Upper lobe of left lung (tissue), 6 donors: ENCODE measurements at regions not wholly inside any gene's neighbourhood (a gene's known extent, or its start where the extent isn't known, plus 50 kb on each side); places are given as distances from the start of the nearest gene placed in this dataset.

Source experiments
- ATAC-seq, 2 donors: fragments of 200-7000 bp; cut with Tn5 transposase; one replicate each; pipeline ENCODE4 v1.9.1; 2022; ENCODE audit warnings: mild to moderate bottlenecking in 2 of 2, moderate library complexity in 2 of 2; ENCODE audit not compliant: low FRiP score in 2 of 2
- DNase-seq, 2 donors: peaks; one replicate each; pipeline ENCODE4 v3.0.0-alpha.2; 2019 to 2020
- H3K27ac ChIP-seq, 4 donors: fragments of 200-600 bp; sonication (generic); one replicate each; pipeline ENCODE4 v1.5.1; 2016 to 2019
- H3K27me3 ChIP-seq, 4 donors: fragments of 200-600 bp; sonication (generic); one replicate each; pipeline ENCODE4 v1.5.1; 2017 to 2019
- H3K36me3 ChIP-seq, 4 donors: fragments of 200-600 bp; sonication (generic); one replicate each; pipeline ENCODE4 v1.5.1; 2016 to 2019
- H3K4me1 ChIP-seq, 4 donors: fragments of 200-600 bp; sonication (generic); one replicate each; pipeline ENCODE4 v1.5.1; 2018 to 2019
- H3K4me3 ChIP-seq, 4 donors: fragments of 200-600 bp; sonication (generic); one replicate each; pipeline ENCODE4 v1.5.1; 2017 to 2019; ENCODE audit warnings: mild to moderate bottlenecking in 2 of 4, moderate library complexity in 1 of 4
- H3K9me3 ChIP-seq, 4 donors: fragments of 200-600 bp; sonication (generic); one replicate each; pipeline ENCODE4 v1.5.1; 2018 to 2019
- EP300 ChIP-seq, 4 donors: sonication (generic); formaldehyde crosslinking; IDR thresholded peaks; one replicate each; pipeline ENCODE4 v1.5.1; 2017; ENCODE audit warnings: antibody characterized with exemption in 4 of 4, control low read depth in 2 of 4
- POLR2A ChIP-seq, 4 donors: fragments of 450-650 bp; IDR thresholded peaks; one replicate each; pipeline ENCODE4 v1.5.1; 2016 to 2017; ENCODE audit warnings: antibody characterized with exemption in 4 of 4, mild to moderate bottlenecking in 2 of 4
- POLR2AphosphoS5 ChIP-seq, 2 donors: sonication (generic); formaldehyde crosslinking; IDR thresholded peaks; one replicate each; pipeline ENCODE4 v1.5.1; 2017; ENCODE audit warnings: antibody characterized with exemption in 2 of 2
- WGBS, 2 donors: methylation state at CpG; one replicate each; pipeline ENCODE4 v1.1.5; 2017 to 2018; 5-methylcytosine and 5-hydroxymethylcytosine counted together
- TF ChIP-seq, protein P1 (sequence below), 6 experiments: fragments of 450-650 bp in 4 of 6; fragments of 200-600 bp in 2 of 6; sonication (generic) in 2 of 6; IDR thresholded peaks; one replicate each; pipeline ENCODE4 v1.5.1; 2016 to 2019; ENCODE audit warnings: antibody characterized with exemption in 6 of 6
- donor health status: DM: no; HTN: no; CAD: no; lungs with moderate emphysema.
- donor health status: DM: no; HTN: yes; CAD: no; lungs with severe emphysema.

DNA sequence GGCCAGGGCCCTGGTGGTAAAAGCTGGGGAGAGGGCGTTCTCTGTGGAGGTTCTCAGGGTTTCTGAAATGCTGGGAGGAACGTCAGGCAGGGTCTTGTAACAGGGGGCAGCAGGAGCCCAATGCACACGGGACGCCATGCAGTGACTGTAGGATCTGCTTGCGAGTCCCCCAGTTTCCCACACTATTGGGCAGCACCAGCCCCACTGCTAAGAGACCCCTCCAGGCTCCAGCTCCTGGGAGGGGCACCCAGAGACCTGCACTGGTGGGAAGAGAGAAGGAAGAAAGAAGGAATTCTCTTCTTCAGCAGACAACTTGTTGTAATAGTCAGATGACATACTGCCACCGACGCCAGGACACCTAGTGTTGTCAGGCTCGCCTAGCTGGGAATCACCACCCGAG is 55.2 kb upstream of the RNF7 start:
- ATAC-seq: no peak
- Histone ChIP-seq H3K27me3 (no peaks in the 10 kb centered on the region), H3K4me1 (peaks cover 8 to 34% (median 22%) of the 10 kb centered on the region in 4 donors), H3K27ac (no peak overlapping the region), H3K36me3 (no peaks in the 10 kb centered on the region), H3K9me3 (no peaks in the 10 kb centered on the region), H3K4me3 (no peak overlapping the region)
- TF ChIP-seq, protein P1, sequence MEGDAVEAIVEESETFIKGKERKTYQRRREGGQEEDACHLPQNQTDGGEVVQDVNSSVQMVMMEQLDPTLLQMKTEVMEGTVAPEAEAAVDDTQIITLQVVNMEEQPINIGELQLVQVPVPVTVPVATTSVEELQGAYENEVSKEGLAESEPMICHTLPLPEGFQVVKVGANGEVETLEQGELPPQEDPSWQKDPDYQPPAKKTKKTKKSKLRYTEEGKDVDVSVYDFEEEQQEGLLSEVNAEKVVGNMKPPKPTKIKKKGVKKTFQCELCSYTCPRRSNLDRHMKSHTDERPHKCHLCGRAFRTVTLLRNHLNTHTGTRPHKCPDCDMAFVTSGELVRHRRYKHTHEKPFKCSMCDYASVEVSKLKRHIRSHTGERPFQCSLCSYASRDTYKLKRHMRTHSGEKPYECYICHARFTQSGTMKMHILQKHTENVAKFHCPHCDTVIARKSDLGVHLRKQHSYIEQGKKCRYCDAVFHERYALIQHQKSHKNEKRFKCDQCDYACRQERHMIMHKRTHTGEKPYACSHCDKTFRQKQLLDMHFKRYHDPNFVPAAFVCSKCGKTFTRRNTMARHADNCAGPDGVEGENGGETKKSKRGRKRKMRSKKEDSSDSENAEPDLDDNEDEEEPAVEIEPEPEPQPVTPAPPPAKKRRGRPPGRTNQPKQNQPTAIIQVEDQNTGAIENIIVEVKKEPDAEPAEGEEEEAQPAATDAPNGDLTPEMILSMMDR (IDR thresholded peaks at IDR 0.05): no peak
- no peak for TF ChIP-seq POLR2A (IDR thresholded peaks at IDR 0.05)
- no peak for TF ChIP-seq EP300 (IDR thresholded peaks at IDR 0.05)
- no peak for TF ChIP-seq POLR2AphosphoS5 (IDR thresholded peaks at IDR 0.05)
- 94 to 95% methylated on average over 6 to 9 of the region's 9 CpGs for WGBS, 2 donors
- no peak for DNase-seq

DNA sequence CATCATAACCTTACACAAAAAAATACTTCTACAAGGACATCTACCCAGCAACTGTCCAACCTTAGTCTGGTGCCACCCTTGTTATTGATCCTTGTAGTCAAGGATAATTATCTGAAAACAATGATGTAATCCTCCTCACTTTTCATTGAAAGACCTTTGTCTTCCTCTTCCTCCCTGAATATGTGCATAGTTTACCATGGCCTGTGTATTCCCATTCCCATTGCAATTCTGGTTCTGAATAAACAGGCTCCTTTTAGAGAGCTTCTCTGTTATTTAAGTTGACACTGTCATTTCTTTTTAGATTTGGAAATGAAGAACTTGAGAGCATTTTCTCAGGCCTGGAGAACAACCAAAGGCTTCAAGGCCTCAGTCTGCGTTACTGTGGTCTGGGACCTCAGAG is 53.3 kb upstream of the RNF7 start:
- H3K4me3 ChIP-seq: no peak overlapping the region
- no peak overlapping the region for H3K27ac ChIP-seq
- no peaks in the 10 kb centered on the region for H3K9me3 ChIP-seq
- H3K36me3 ChIP-seq: no peaks in the 10 kb centered on the region
- ATAC-seq (no peak), DNase-seq (no peak)
- peaks cover 8 to 34% (median 22%) of the 10 kb centered on the region in 4 donors for H3K4me1 ChIP-seq
- TF ChIP-seq, protein P1 (IDR thresholded peaks at IDR 0.05): no peak
- TF ChIP-seq POLR2AphosphoS5 (IDR thresholded peaks at IDR 0.05): no peak
- TF ChIP-seq POLR2A (IDR thresholded peaks at IDR 0.05): no peak
- no peak for TF ChIP-seq EP300 (IDR thresholded peaks at IDR 0.05)
- 95 to 100% methylated on average over 1 of the region's 1 CpG for WGBS, 2 donors
- H3K27me3 ChIP-seq: no peaks in the 10 kb centered on the region

DNA sequence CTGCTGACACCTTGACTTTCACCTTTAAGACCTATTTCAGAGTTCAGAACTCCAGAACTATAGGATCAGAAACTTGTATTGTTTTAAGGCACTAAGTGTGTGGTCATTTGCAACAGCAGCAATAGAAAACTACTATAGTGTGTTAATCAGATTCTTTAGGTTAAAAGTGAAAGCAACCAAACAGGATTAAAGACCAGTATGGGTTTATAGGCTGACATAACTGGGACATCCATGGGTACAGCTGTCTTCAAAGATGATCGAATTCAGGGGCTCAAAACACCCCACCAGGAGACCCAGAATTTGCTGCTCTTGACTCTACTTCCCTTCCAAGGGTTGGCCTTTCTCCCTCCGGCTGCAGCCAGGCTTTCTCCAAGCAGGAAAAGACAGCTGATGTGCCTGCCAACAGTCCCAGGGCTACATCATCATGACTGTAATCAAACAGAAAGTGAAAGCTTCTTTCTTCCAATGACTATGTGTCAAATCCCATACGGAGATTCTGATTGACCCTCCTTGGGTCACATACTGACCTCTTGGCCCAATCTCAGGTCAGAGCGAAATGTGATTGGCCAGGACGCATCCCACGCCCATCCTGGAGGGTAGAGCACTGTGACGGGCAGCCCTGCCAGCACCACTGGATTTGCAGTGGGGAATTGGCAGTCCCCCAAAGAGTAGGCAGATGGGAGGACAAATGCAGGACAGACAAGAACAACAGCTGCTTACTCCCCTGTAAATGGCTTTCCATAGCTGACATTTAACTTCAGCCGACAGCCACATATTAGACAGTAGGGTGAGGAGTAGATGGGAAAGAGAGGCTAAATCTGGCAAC is 51.4 kb upstream of the RNF7 start:
- ATAC-seq (peak; percentile 87 to 92), DNase-seq (peak in 1 of 2 donors; percentile 63)
- TF ChIP-seq EP300 (IDR thresholded peaks at IDR 0.05) (no peak), POLR2AphosphoS5 (IDR thresholded peaks at IDR 0.05) (peak in 1 of 2 donors; percentile 72)
- WGBS, 2 donors: 46 to 47% methylated on average over 6 to 8 of the region's 8 CpGs
- Histone ChIP-seq H3K4me1 (peaks cover 6 to 32% (median 16%) of the 10 kb centered on the region in 4 donors), H3K27ac (peak overlapping the region; percentile 21 to 76 (median 60)), H3K27me3 (no peaks in the 10 kb centered on the region), H3K9me3 (no peaks in the 10 kb centered on the region), H3K4me3 (peak overlapping the region in 2 of 4 donors; percentile 35 to 39), H3K36me3 (no peaks in the 10 kb centered on the region)
